ENCODE measurements at regions not wholly inside any gene's neighbourhood (a gene's known extent, or its start where the extent isn't known, plus 50 kb on each side); places are given as distances from the start of the nearest gene placed in this dataset.
"Not testable (repeated sequence)": the region's sequence is repeated elsewhere in the genome, so short reads cannot be mapped to it uniquely, and the experiment has no call there.

GRCh38 chr12:23259558-23259957 lies 634.6 kb downstream of the ETNK1 start:
- DNase-seq (no peak), ATAC-seq (no peak)
- in situ Hi-C loops (cut with MboI; ENCODE audit: low sequenced_read_pairs in 4 of 4) = no loop called here
- intact Hi-C loops (cut with DNase I; ENCODE audit: low total_unique reads) = no loop called here
- no peaks in the 10 kb centered on the region for H3K36me3 ChIP-seq
- H3K27me3 ChIP-seq = no peaks in the 10 kb centered on the region
- H3K4me3 ChIP-seq = no peak overlapping the region
- no peaks in the 10 kb centered on the region for H3K4me1 ChIP-seq
- TF ChIP-seq CTCF (IDR thresholded peaks at IDR 0.05 in 4 of 5, conservative IDR thresholded peaks at IDR 0.05 in 1 of 5) = no peak
- TF ChIP-seq POLR2A (IDR thresholded peaks at IDR 0.05) = no peak
- H3K27ac ChIP-seq = no peak overlapping the region
- H3K9me3 ChIP-seq = no peaks in the 10 kb centered on the region

- Histone ChIP-seq H3K4me1 (no peaks in the 10 kb centered on the region), H3K36me3 (no peaks in the 10 kb centered on the region), H3K4me3 (no peak overlapping the region), H3K27me3 (no peaks in the 10 kb centered on the region), H3K9me3 (no peaks in the 10 kb centered on the region), H3K27ac (no peak overlapping the region)
- DNase-seq (no peak), ATAC-seq (no peak)
- in situ Hi-C loops (cut with MboI; ENCODE audit: low sequenced_read_pairs in 4 of 4) (no loop called here), intact Hi-C loops (cut with DNase I; ENCODE audit: low total_unique reads) (no loop called here)
- no peak for TF ChIP-seq POLR2A (IDR thresholded peaks at IDR 0.05)
- TF ChIP-seq CTCF (IDR thresholded peaks at IDR 0.05 in 4 of 5, conservative IDR thresholded peaks at IDR 0.05 in 1 of 5) = no peak
Observed at GRCh38 chr12:23262670-23263069, 637.7 kb downstream of the ETNK1 start.

- no peaks in the 10 kb centered on the region for H3K9me3 ChIP-seq
- H3K4me1 ChIP-seq = no peaks in the 10 kb centered on the region
- no peak overlapping the region for H3K4me3 ChIP-seq
- H3K27me3 ChIP-seq = no peaks in the 10 kb centered on the region
- H3K27ac ChIP-seq = no peak overlapping the region
- DNase-seq = no peak
- intact Hi-C loops (cut with DNase I; ENCODE audit: low total_unique reads) = no loop called here
- ATAC-seq = no peak
- no peaks in the 10 kb centered on the region for H3K36me3 ChIP-seq
- in situ Hi-C loops (cut with MboI; ENCODE audit: low sequenced_read_pairs in 4 of 4) = no loop called here
- TF ChIP-seq POLR2A (IDR thresholded peaks at IDR 0.05) = no peak
- TF ChIP-seq CTCF (IDR thresholded peaks at IDR 0.05 in 4 of 5, conservative IDR thresholded peaks at IDR 0.05 in 1 of 5) = no peak
Observed at GRCh38 chr12:23277831-23278230, 652.9 kb downstream of the ETNK1 start.

GRCh38 chr12:23281295-23281694 lies 656.3 kb downstream of the ETNK1 start:
- Histone ChIP-seq H3K27ac (no peak overlapping the region), H3K27me3 (no peaks in the 10 kb centered on the region), H3K36me3 (no peaks in the 10 kb centered on the region), H3K4me3 (no peak overlapping the region), H3K4me1 (no peaks in the 10 kb centered on the region), H3K9me3 (no peaks in the 10 kb centered on the region)
- TF ChIP-seq CTCF (IDR thresholded peaks at IDR 0.05 in 4 of 5, conservative IDR thresholded peaks at IDR 0.05 in 1 of 5) = no peak
- no peak for TF ChIP-seq POLR2A (IDR thresholded peaks at IDR 0.05)
- DNase-seq (no peak), ATAC-seq (no peak)
- in situ Hi-C loops (cut with MboI; ENCODE audit: low sequenced_read_pairs in 4 of 4) (no loop called here), intact Hi-C loops (cut with DNase I; ENCODE audit: low total_unique reads) (no loop called here)

GRCh38 chr12:23282701-23283100 lies 657.7 kb downstream of the ETNK1 start:
- ATAC-seq (no peak), DNase-seq (no peak)
- Histone ChIP-seq H3K4me1 (no peaks in the 10 kb centered on the region), H3K27me3 (no peaks in the 10 kb centered on the region), H3K9me3 (no peaks in the 10 kb centered on the region), H3K27ac (no peak overlapping the region), H3K36me3 (no peaks in the 10 kb centered on the region), H3K4me3 (no peak overlapping the region)
- intact Hi-C loops (cut with DNase I; ENCODE audit: low total_unique reads) (no loop called here), in situ Hi-C loops (cut with MboI; ENCODE audit: low sequenced_read_pairs in 4 of 4) (no loop called here)
- no peak for TF ChIP-seq POLR2A (IDR thresholded peaks at IDR 0.05)

- H3K27me3 ChIP-seq; H3K4me1 ChIP-seq; in situ Hi-C loops (cut with MboI; ENCODE audit: low sequenced_read_pairs in 4 of 4); ATAC-seq; DNase-seq; H3K36me3 ChIP-seq; H3K27ac ChIP-seq; H3K4me3 ChIP-seq; H3K9me3 ChIP-seq; intact Hi-C loops (cut with DNase I; ENCODE audit: low total_unique reads): not testable (repeated sequence)
Observed at GRCh38 chr12:23285764-23286530, 661.0 kb downstream of the ETNK1 start.

Measured in gastrocnemius medialis (tissue), 4 donors.